GM18519 (cell line): ENCODE measurements at regions not wholly inside any gene's neighbourhood (a gene's known extent, or its start where the extent isn't known, plus 50 kb on each side); places are given as distances from the start of the nearest gene placed in this dataset.

Experiments used
- ATAC-seq: cut with Tn5 transposase; IDR thresholded peaks from one replicate; pipeline ENCODE4 v1.9.1; 2021; ENCODE audit warnings: mild to moderate bottlenecking, moderate library complexity; ENCODE audit not compliant: unreplicated experiment, low FRiP score

DNA sequence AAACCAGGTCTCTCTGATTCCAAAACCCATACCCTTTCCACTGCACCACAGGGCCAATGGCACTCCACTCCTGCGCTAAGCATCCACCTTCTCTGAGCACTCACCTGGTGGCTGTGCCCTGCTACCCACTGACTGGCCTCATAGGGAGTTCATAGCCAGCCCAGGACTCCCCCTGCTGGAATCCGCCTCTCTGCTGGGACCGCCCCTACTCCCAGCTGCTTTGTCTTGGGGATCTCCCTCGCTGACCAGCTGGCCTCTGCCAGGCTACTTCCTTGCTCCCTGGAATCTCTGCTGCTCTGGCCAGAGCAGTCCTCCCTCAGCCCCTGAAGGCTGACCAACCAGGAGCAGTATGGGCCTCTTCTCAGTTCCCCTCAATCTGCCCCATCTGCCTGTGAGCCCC, 129.7 kb downstream of the FAXC start:
- peak; percentile 52 for ATAC-seq

DNA sequence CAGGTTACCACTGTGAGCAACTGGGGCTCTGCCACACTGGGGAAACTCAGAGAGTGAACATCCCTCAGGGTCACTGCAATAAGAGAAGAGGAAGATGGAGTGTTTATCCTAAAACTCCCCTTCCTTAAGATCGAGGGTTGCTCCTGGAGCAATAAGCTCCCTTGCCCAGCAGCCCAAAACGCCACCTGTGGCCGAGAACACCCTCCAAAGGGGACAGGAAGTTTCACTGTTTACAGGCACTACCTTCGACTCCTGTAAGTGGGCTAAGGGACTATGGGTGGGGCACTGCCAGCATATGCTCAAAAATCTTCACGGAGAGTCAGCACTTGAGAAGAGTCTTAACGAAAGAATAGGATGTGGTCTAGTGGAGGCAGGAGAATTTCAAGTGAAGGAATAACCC, 132.5 kb downstream of the FAXC start:
- ATAC-seq, result no peak

GRCh38 chr6:99195986-99196655, 153.4 kb downstream of the FAXC start:
- ATAC-seq, result no peak

DNA sequence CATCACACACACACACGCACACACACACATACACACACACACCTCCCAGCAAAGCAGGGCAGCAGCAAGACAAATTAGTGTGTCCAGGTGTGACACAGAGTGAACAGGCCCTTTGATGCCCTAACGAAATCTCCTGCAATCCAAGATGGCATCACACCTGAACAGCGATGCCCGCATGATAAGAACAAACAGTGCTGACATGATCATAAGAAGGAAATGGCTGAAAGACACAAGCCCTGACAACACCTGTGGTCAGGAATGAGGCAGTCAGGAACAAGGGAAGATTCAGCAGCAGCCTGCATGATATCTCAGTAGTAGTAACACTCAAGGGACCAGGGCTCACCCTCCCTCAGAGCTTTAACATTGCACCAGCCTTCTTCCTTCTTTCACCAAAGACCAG, 156.9 kb downstream of the FAXC start:
- no peak for ATAC-seq

DNA sequence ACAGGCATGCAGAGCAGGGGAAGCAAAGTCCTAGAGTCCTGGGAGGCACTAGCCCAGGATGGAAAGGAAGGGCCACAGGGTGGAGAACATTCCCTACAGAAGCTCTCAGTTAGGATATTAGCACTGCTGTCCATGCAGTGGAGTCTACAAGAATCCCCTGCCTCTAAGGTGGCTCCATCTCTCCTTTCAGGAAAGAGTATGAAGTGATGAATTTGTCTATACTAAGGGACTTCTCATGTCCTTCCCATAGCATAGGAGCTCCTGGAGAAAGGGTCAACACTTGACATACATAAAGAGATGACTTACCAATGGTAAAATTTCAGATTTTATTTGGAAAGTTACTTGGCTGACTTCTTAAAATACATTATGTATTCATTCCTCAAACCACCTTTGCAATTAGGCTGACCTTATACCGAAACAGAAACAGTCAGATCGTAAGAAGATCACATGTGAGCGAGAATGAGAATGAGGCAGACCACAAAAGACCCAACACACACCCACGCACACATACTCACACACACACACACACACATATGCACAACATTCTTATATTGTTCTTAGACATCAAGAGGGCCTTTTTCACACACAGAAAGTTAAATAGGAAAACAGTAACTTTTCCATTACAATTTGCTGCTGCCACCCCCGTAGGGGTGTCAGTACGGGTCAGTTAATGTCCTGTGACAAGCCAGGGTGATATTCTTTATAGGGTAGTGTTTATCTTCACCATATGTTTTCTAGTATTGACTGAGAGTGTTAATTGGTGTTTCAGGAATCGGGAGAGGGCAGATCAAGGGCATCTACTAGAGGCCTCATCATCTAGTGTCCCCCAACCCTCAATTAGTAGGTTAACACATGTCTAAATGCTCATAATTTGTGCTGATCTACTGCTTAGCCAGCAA, 159.4 kb downstream of the FAXC start:
- ATAC-seq, result peak; percentile 98

DNA sequence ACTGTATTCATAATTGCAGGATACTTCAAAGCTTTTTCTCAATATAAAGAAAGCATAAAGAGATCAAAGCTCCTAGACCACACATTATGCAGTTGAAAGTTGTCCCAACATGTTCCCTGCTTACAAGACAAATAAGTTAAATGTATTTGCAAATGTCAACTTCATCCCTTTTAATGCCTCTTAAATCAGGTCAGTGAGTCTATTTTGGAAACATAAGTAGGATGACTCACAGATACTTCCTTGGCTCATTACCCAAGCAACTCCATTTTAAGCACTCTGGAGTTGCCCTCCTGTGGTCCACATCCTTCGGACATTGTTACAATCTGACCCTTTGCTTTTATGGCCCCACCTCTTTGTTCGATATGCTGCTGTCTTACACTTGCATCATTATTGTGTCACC, 162.0 kb downstream of the FAXC start:
- ATAC-seq, result no peak

DNA sequence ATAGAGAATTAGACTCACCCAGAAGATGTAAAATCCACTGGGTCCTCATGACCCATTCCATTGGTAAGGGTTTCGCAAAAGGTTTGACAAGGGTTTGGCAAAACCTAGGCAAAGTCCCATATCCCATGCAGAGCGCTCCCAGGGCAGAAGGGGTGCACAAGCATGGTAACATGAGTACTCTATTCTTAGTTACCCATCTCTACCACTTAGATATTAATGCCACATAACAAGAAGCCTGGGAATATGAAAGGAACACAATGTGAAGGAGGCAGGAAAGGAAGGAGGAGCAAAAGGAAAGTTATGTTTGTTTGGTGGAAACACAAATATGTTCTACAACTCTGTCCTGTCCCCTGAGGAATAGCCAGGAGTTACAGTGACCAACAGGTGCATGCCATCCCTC, 163.1 kb downstream of the FAXC start:
- no peak for ATAC-seq

- ATAC-seq, result no peak
Observed at GRCh38 chr6:99185525-99185924, 163.9 kb downstream of the FAXC start.

- no peak for ATAC-seq
Observed at GRCh38 chr6:99184696-99185095, 164.8 kb downstream of the FAXC start.

- no peak for ATAC-seq
Observed at GRCh38 chr6:99183066-99183465, 166.4 kb downstream of the FAXC start.

DNA sequence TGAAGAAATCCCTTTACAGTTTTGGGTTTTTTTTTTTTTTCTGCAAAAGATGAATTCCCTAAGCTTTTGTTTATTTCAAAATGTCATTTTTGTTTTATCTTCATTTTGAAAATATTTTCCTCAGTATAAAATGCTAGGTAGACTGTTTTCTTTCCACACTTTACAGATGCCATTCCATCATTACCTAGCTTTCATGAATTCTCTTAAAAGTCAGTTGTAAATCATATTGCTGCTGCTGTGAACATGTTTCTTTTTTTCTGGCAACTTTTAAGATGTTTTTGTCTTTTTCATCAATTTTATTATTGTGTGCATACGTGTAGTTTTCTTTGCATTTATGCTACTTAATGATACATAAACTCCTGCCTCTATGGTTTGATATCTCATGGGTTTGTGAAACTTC, 168.3 kb downstream of the FAXC start:
- no peak for ATAC-seq

DNA sequence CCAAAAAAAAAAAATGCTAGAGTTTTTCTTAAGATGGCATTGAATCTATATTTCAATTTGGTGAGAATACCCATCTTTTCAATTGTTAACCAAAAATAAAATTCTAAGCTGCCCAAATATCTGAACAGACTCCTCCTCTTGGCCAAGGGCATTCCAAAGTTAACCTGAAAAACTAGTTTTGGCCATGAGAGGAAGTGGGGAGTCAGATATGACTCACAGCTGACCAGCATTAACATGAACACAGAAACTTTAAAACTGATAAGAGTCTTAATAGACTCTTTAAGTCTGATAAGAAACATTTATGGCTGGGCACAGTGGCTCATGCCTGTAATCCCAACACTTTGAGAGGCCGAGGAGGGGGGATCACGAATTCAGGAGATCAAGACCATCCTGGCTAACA, 171.3 kb downstream of the FAXC start:
- ATAC-seq, result peak; percentile 78

DNA sequence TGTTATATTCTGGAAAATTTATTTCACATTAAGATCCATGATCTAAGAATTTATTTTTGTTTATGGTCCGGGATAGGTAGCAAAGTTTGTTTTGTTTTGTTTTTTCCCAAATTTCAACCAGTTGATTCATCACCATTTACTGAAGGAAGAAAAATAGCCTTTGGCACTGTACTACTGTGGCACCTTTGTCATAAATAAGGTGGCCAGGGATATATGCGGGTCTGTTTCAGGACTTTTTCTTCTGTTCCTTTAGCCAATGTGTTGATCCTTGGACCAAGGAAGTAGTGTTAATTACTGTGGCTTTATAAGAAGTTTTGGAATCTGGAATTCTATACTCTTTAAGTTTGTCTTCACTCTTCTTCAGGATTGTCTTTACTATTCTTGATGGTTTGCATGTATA, 171.7 kb downstream of the FAXC start:
- no peak for ATAC-seq

DNA sequence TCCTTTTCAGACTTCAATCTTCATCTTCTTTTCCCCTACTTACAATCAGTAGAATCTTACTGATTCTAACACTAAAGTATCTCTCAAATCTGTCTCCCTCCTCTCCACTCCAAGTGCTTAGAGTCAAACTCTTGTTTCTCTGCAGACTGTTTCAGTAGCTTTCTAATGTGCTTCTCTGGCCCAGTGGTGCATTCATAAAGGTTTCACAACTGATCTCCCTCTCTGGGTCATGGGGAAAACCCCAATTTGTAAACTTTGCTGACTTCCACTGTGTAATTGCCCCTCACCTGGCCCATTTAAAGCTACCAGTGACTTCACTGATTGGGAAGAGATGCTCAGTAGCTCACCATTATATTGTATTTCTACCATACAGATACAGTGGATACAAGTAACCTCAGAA, 183.6 kb downstream of the FAXC start:
- ATAC-seq, result peak; percentile 92

DNA sequence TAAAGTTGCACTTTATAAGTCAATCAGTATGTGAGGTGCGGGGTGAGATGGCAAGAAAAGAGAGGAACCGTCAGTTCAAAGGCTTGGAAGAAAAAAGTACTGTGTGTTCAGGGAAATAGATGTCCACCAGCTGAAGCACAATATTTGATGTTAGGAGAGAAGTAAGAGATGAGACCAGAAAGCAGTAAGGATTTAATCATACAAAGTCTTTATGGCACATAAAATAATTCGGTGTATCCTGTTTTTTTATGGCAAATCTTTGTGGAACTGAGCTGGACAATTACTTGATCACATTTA, 197.2 kb downstream of the FAXC start:
- peak; percentile 5 for ATAC-seq

DNA sequence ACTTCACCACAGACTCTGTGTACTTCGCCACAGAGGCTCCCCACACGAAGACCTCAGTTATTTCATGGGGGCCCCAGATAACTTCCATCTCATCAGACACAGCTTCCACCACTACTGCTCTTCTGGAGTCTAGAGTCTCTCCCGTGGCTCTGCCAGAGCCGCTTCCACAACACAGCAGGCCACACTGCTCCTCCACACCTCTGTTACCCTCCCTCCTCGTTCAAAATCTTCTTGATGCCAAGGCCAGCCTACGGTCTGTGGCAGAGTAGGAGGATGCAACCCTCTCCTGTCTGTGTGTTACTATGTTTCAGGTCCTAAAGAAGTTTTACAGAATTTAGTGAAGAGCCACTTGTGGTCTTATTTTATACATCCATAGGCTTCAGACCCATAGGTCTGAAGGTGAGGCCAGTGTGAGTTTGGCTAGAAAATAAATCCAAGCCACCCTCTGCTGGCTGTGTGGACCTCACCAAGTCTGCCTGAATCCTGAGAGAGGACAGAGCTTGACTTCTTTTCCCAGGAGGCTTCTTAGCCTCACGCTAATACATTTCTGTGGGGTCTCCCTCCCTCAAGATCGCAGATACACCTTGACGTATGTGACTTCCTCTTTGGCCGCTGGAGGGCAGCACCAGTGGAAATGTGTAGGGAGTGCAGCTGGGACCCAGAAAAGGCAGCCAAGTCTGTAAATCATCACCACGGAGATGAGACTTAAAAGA, 197.7 kb downstream of the FAXC start:
- peak; percentile 91 for ATAC-seq

DNA sequence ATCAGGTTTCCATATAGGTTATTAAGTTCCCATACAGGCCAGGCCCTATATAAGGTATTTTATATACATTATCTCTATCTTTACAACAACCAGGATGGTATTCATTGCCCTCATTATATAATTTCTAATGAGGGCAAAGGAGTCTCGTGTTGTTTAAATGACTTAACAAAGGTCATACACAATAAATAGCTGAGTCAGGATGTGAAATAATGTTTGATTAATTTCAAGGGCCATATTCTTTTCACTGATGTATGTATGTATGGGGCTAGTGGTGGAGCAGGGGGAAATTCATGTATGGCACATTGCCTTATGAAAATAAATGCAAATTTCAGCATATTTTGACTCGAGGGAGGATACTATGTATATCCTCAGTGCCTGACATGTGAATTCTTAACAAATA, 200.7 kb downstream of the FAXC start:
- no peak for ATAC-seq

DNA sequence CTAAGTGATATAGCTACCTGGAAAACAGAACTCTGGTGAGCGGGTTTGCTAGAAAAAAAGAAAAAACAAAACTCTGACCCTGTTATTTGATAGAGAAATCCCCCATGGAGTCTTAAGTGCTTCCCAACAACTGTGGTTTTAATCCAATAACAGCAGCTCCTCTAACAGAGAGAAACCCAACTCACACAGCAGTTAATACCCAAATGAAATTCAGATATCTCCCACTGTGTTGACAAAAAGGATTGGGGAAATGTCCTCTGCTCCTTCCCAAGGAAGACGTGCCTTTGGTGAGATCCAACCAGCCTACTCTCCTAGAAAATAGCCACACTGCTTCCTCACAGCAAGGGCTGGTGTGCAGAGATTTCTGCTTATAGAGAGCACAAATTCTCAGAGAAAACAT, 200.4 kb upstream of the FBXL4 start:
- no peak for ATAC-seq

- ATAC-seq, result no peak
Observed at GRCh38 chr6:99147206-99147605, 199.5 kb upstream of the FBXL4 start.

DNA sequence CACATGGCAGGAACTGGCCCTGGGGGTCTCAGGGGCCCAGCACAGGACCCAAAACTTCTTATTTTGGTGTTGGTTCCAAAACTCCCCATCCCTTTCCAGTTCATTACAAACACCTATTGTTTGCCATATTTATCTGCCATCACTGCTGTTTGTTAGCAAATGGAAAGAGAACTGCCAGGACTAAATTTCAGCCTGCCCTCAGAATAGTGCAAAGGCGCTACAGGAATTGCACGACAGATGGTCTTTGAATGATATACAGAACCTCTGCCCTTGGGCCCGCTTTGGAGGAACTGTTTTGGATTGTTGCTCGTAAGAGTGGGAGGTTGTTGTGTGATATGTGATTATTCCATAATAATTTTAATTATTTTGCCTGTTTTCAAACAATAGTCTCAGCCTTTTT, 199.0 kb upstream of the FBXL4 start:
- no peak for ATAC-seq

- ATAC-seq, result no peak
Observed at GRCh38 chr6:99145738-99146137, 198.0 kb upstream of the FBXL4 start.
